Kidney epithelial cell (primary cell): ENCODE measurements at regions not wholly inside any gene's neighbourhood (a gene's known extent, or its start where the extent isn't known, plus 50 kb on each side); places are given as distances from the start of the nearest gene placed in this dataset.

Experiments
- DNase-seq: peaks from one replicate; pipeline ENCODE4 v3.0.0-alpha.2; 2010; ENCODE audit warnings: low read depth
- H3K27me3 ChIP-seq: 2 replicates; pipeline ENCODE4 v1.6.0; 2011; ENCODE audit warnings: low read length; ENCODE audit not compliant: control insufficient read depth, insufficient read depth
- H3K36me3 ChIP-seq: 2 replicates; pipeline ENCODE4 v1.5.1; 2011; ENCODE audit warnings: low read length; ENCODE audit not compliant: control insufficient read depth, insufficient read depth
- H3K4me3 ChIP-seq: 2 replicates; pipeline ENCODE4 v1.5.1; 2011; ENCODE audit warnings: low read depth, mild to moderate bottlenecking, control low read depth, low read length
- TF ChIP-seq, protein P1 (sequence below): IDR thresholded peaks from 2 replicates; pipeline ENCODE4 v1.5.1; 2011; ENCODE audit warnings: mild to moderate bottlenecking, moderate library complexity, low read length, control low read depth, inconsistent platforms; ENCODE audit not compliant: insufficient read depth, poor library complexity, severe bottlenecking

DNA sequence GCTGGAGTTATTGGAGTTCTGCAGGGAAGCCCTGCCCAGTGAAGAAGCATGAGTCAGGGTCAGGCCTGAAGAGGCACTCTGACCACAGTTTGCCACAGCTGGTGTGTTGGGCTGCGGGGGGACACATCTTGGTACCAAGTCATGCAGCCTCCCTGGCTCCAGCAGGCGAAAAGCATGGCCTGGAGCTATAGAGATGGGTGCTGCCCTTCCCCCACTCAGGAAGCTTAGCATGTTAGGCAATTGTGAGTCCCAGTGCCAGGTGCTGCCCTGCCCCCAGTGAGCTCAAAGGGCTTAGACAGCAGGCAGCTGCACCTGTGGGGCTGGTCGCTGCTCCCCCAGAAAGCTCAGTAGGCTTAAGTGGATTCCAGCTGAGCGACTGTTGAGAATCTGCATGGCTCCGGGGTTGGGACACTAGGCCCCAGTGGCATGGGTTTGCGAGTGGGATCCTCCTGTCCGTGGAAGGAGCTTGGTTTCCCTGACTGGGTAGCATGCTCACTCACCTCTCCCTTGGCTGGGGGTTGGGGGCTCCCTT lies 755.5 kb downstream of the GLUD2 start:
- Histone ChIP-seq H3K27me3 (no peaks in the 10 kb centered on the region), H3K4me3 (no peak overlapping the region), H3K36me3 (no peaks in the 10 kb centered on the region)
- TF ChIP-seq, protein P1, sequence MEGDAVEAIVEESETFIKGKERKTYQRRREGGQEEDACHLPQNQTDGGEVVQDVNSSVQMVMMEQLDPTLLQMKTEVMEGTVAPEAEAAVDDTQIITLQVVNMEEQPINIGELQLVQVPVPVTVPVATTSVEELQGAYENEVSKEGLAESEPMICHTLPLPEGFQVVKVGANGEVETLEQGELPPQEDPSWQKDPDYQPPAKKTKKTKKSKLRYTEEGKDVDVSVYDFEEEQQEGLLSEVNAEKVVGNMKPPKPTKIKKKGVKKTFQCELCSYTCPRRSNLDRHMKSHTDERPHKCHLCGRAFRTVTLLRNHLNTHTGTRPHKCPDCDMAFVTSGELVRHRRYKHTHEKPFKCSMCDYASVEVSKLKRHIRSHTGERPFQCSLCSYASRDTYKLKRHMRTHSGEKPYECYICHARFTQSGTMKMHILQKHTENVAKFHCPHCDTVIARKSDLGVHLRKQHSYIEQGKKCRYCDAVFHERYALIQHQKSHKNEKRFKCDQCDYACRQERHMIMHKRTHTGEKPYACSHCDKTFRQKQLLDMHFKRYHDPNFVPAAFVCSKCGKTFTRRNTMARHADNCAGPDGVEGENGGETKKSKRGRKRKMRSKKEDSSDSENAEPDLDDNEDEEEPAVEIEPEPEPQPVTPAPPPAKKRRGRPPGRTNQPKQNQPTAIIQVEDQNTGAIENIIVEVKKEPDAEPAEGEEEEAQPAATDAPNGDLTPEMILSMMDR, result no peak
- DNase-seq, result no peak

DNA sequence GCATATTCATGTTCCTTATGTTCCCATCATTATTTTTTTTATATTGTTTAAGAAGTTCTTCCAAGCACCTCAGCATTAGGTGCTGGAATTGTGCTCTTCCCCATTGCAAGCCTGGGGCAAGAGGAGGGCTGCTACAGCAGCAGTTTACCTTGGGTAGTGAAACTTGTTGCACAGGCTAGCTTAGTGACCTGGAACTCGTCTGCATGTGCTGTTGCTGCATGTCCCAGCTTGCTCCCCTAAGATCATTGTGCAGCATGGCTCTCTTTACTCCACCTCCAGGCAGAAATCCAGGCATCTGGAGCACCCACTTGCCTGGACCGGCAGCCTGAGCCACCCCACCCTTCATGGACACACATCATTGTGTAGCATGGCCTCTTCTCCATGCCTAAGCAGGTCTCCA lies 776.0 kb downstream of the GLUD2 start:
- no peaks in the 10 kb centered on the region for H3K36me3 ChIP-seq
- DNase-seq, result no peak
- H3K4me3 ChIP-seq, result no peak overlapping the region
- TF ChIP-seq, protein P1, result no peak
- H3K27me3 ChIP-seq, result no peaks in the 10 kb centered on the region

DNA sequence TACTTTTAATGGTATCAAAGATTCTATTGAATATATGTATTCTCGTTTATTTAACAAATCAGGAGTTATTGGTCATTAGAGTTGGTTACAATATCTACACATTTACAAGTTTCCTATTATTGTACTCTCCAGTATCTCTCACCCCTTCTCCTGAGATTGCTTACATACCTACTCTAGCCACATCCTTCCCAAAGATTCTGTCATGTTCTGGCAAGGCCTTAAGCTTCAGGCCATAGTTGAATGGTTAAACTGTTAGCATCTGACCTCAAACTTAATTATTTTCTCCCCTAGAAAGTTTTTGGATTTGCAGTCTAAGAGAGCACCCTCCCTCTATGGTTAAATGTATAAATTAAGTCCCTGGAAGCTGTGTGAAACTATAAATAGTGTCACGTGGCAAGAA lies 784.2 kb downstream of the GLUD2 start:
- no peak for DNase-seq
- no peak overlapping the region for H3K4me3 ChIP-seq

DNA sequence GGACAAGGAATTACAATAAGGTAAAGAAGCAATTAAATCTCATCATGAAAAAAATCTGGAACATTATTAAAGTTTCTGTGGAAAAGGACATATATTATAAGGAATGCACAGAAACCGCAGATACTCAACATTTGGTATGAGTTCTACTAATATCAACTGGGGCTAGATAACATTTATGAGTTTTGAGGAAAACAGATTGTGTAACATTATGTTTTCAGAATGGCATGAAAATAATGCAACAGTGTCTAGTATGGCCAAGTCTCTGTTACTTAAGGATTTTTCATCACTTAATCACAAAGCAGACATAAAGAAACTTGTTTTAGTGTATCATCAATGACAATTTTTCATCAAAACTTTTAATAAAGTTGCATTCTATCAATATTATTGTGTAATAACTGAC lies 785.0 kb downstream of the GLUD2 start:
- no peak for DNase-seq
- no peak overlapping the region for H3K4me3 ChIP-seq
- H3K36me3 ChIP-seq, result no peaks in the 10 kb centered on the region
- TF ChIP-seq, protein P1, result no peak
- H3K27me3 ChIP-seq, result no peaks in the 10 kb centered on the region

More for the DNA sequence above, 784.2 kb downstream of the GLUD2 start:
- Histone ChIP-seq H3K36me3 (no peaks in the 10 kb centered on the region), H3K27me3 (no peaks in the 10 kb centered on the region)
- TF ChIP-seq, protein P1, result no peak

DNA sequence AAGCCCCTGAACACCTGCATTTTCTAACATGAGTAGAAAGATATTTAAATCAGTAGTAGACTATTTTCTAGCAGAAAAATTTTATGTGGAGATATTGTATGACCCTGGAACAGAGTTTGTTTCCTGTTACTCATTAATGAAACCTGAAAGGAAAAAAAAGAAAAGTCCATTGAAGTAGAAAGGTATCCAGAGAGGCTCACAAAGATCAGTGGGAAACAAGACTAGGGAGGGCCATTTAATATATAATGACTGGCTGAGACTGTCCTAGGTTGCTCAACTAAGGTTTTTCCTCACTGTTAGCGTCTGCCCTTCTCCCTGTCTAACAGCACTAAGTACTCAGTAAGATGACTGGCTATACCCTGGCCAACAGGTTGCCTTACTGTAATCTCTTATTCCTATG lies 788.6 kb downstream of the GLUD2 start:
- Histone ChIP-seq H3K27me3 (no peaks in the 10 kb centered on the region), H3K4me3 (no peak overlapping the region), H3K36me3 (no peaks in the 10 kb centered on the region)
- DNase-seq, result no peak
- TF ChIP-seq, protein P1, result no peak

DNA sequence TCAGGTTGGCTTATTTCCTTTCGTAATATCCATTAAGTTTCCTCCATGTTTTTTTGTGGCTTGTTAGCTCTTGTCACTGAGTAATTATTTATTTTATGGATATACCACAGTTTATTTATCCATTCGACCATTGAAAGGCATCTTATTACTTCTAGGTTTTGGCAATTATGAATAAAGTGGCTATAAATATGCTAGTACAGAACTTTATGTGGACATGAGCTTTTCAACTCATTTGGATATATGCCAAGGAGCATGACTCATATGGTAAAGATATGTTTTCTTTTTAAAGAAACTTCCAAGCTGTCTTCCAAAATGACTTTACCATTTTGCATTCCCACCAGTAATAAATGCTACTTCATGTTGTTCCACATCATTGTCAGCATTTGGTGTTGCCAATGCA lies 803.6 kb downstream of the GLUD2 start:
- no peaks in the 10 kb centered on the region for H3K27me3 ChIP-seq
- TF ChIP-seq, protein P1, result no peak
- no peak overlapping the region for H3K4me3 ChIP-seq
- no peaks in the 10 kb centered on the region for H3K36me3 ChIP-seq
- no peak for DNase-seq
